ENCODE measurements at regions not wholly inside any gene's neighbourhood (a gene's known extent, or its start where the extent isn't known, plus 50 kb on each side); places are given as distances from the start of the nearest gene placed in this dataset.

- 94% methylated on average over 3 of the region's 3 CpGs for WGBS
- H3K4me3 ChIP-seq (ENCODE audit: low read depth in 1 of 3, low read length in 3 of 3), result no peak overlapping the region
- H3K27me3 ChIP-seq (ENCODE audit: control insufficient read depth in 4 of 4, insufficient read depth in 4 of 4, low read length in 3 of 4), result no peaks in the 10 kb centered on the region
Measured at GRCh38 chr7:12794722-12795302, 107.4 kb downstream of the ARL4A start.

More at GRCh38 chr7:12794722-12795302, 107.4 kb downstream of the ARL4A start:
- H3K27ac ChIP-seq (ENCODE audit: low read depth in 1 of 2, low read length in 2 of 2), result no peak overlapping the region
- H3K9me3 ChIP-seq (ENCODE audit: control insufficient read depth in 4 of 4, low read length in 3 of 4), result peaks cover 0 to 3% (median 0%) of the 10 kb centered on the region in 4 donors
- H3K4me1 ChIP-seq (ENCODE audit: control insufficient read depth in 4 of 4, insufficient read depth in 4 of 4, low read length in 3 of 4), result no peaks in the 10 kb centered on the region
- TF ChIP-seq SP1 (IDR thresholded peaks at IDR 0.05) (no peak), HNF4G (IDR thresholded peaks at IDR 0.05) (no peak), NR2F2 (IDR thresholded peaks at IDR 0.05) (no peak), RAD21 (IDR thresholded peaks at IDR 0.05) (no peak), GABPA (IDR thresholded peaks at IDR 0.05 in 1 of 2, conservative IDR thresholded peaks at IDR 0.05 in 1 of 2) (no peak), FOXA2 (IDR thresholded peaks at IDR 0.05) (no peak), RXRA (IDR thresholded peaks at IDR 0.05) (no peak), REST (IDR thresholded peaks at IDR 0.05) (no peak), CTCF (IDR thresholded peaks at IDR 0.05; ENCODE audit: low read depth, low read length, missing input control) (no peak), ATF3 (IDR thresholded peaks at IDR 0.05) (no peak), YY1 (IDR thresholded peaks at IDR 0.05) (no peak), EGR1 (IDR thresholded peaks at IDR 0.05; ENCODE audit: low read depth in 2 of 2) (no peak), JUND (IDR thresholded peaks at IDR 0.05) (no peak), HNF4A (conservative IDR thresholded peaks at IDR 0.05) (no peak), FOXA1 (IDR thresholded peaks at IDR 0.05) (no peak), MAX (IDR thresholded peaks at IDR 0.05) (no peak)
- H3K36me3 ChIP-seq (ENCODE audit: control insufficient read depth in 4 of 4, insufficient read depth in 3 of 4, low read depth in 1 of 4, low read length in 3 of 4), result no peaks in the 10 kb centered on the region
- H3K9ac ChIP-seq (ENCODE audit: low read depth in 1 of 2, low read length in 2 of 2), result no peak overlapping the region
- DNase-seq (ENCODE audit: low spot score), result no peak

Measured in liver (tissue), 8 donors.